ENCODE measurements at regions not wholly inside any gene's neighbourhood (a gene's known extent, or its start where the extent isn't known, plus 50 kb on each side); places are given as distances from the start of the nearest gene placed in this dataset.
"Not testable (repeated sequence)": the region's sequence is repeated elsewhere in the genome, so short reads cannot be mapped to it uniquely, and the experiment has no call there.

GRCh38 chr9:41839786-41840185, 289.4 kb downstream of the CNTNAP3B start:
- H3K4me1 ChIP-seq (ENCODE audit: control insufficient read depth, insufficient read depth, low read length); H3K9me3 ChIP-seq (ENCODE audit: control insufficient read depth, insufficient read depth, low read depth, low read length); H3K36me3 ChIP-seq (ENCODE audit: control insufficient read depth, insufficient read depth, low read length); H3K27me3 ChIP-seq (ENCODE audit: control insufficient read depth, insufficient read depth, low read length); H3K9ac ChIP-seq (ENCODE audit: low read length); H3K27ac ChIP-seq (ENCODE audit: low read depth, low read length); H3K4me3 ChIP-seq (ENCODE audit: low read depth, low read length): not testable (repeated sequence)

GRCh38 chr9:41838953-41839352, 290.3 kb downstream of the CNTNAP3B start:
- not testable (repeated sequence) for H3K27me3 ChIP-seq (ENCODE audit: control insufficient read depth, insufficient read depth, low read length); H3K27ac ChIP-seq (ENCODE audit: low read depth, low read length); H3K9me3 ChIP-seq (ENCODE audit: control insufficient read depth, insufficient read depth, low read depth, low read length); H3K4me3 ChIP-seq (ENCODE audit: low read depth, low read length); H3K4me1 ChIP-seq (ENCODE audit: control insufficient read depth, insufficient read depth, low read length); H3K36me3 ChIP-seq (ENCODE audit: control insufficient read depth, insufficient read depth, low read length); H3K9ac ChIP-seq (ENCODE audit: low read length)

GRCh38 chr9:41838562-41838851, 290.7 kb downstream of the CNTNAP3B start:
- not testable (repeated sequence) for H3K4me1 ChIP-seq (ENCODE audit: control insufficient read depth, insufficient read depth, low read length); H3K27me3 ChIP-seq (ENCODE audit: control insufficient read depth, insufficient read depth, low read length); H3K9ac ChIP-seq (ENCODE audit: low read length); H3K9me3 ChIP-seq (ENCODE audit: control insufficient read depth, insufficient read depth, low read depth, low read length); H3K27ac ChIP-seq (ENCODE audit: low read depth, low read length); H3K36me3 ChIP-seq (ENCODE audit: control insufficient read depth, insufficient read depth, low read length); H3K4me3 ChIP-seq (ENCODE audit: low read depth, low read length)

GRCh38 chr9:41837684-41838561, 291.3 kb downstream of the CNTNAP3B start:
- H3K27me3 ChIP-seq (ENCODE audit: control insufficient read depth, insufficient read depth, low read length); H3K4me3 ChIP-seq (ENCODE audit: low read depth, low read length); H3K27ac ChIP-seq (ENCODE audit: low read depth, low read length); H3K36me3 ChIP-seq (ENCODE audit: control insufficient read depth, insufficient read depth, low read length); H3K4me1 ChIP-seq (ENCODE audit: control insufficient read depth, insufficient read depth, low read length); H3K9ac ChIP-seq (ENCODE audit: low read length); H3K9me3 ChIP-seq (ENCODE audit: control insufficient read depth, insufficient read depth, low read depth, low read length): not testable (repeated sequence)

- not testable (repeated sequence) for H3K4me3 ChIP-seq (ENCODE audit: low read depth, low read length); H3K9me3 ChIP-seq (ENCODE audit: control insufficient read depth, insufficient read depth, low read depth, low read length); H3K36me3 ChIP-seq (ENCODE audit: control insufficient read depth, insufficient read depth, low read length); H3K4me1 ChIP-seq (ENCODE audit: control insufficient read depth, insufficient read depth, low read length); H3K27ac ChIP-seq (ENCODE audit: low read depth, low read length); H3K27me3 ChIP-seq (ENCODE audit: control insufficient read depth, insufficient read depth, low read length); H3K9ac ChIP-seq (ENCODE audit: low read length)
These were observed 296.1 kb downstream of the CNTNAP3B start for GRCh38 chr9:41833108-41833507.

- H3K9me3 ChIP-seq (ENCODE audit: control insufficient read depth, insufficient read depth, low read depth, low read length); H3K4me1 ChIP-seq (ENCODE audit: control insufficient read depth, insufficient read depth, low read length); H3K36me3 ChIP-seq (ENCODE audit: control insufficient read depth, insufficient read depth, low read length); H3K4me3 ChIP-seq (ENCODE audit: low read depth, low read length); H3K27me3 ChIP-seq (ENCODE audit: control insufficient read depth, insufficient read depth, low read length); H3K27ac ChIP-seq (ENCODE audit: low read depth, low read length); H3K9ac ChIP-seq (ENCODE audit: low read length): not testable (repeated sequence)
These were observed 304.5 kb downstream of the CNTNAP3B start for GRCh38 chr9:41824723-41825122.

GRCh38 chr9:41802706-41803105, 326.5 kb downstream of the CNTNAP3B start:
- H3K9ac ChIP-seq (ENCODE audit: low read length); H3K4me3 ChIP-seq (ENCODE audit: low read depth, low read length); H3K27ac ChIP-seq (ENCODE audit: low read depth, low read length); H3K4me1 ChIP-seq (ENCODE audit: control insufficient read depth, insufficient read depth, low read length); H3K27me3 ChIP-seq (ENCODE audit: control insufficient read depth, insufficient read depth, low read length); H3K9me3 ChIP-seq (ENCODE audit: control insufficient read depth, insufficient read depth, low read depth, low read length); H3K36me3 ChIP-seq (ENCODE audit: control insufficient read depth, insufficient read depth, low read length): not testable (repeated sequence)

GRCh38 chr9:41798684-41799083, 330.5 kb downstream of the CNTNAP3B start:
- not testable (repeated sequence) for H3K36me3 ChIP-seq (ENCODE audit: control insufficient read depth, insufficient read depth, low read length); H3K9ac ChIP-seq (ENCODE audit: low read length); H3K9me3 ChIP-seq (ENCODE audit: control insufficient read depth, insufficient read depth, low read depth, low read length); H3K4me1 ChIP-seq (ENCODE audit: control insufficient read depth, insufficient read depth, low read length); H3K27ac ChIP-seq (ENCODE audit: low read depth, low read length); H3K27me3 ChIP-seq (ENCODE audit: control insufficient read depth, insufficient read depth, low read length); H3K4me3 ChIP-seq (ENCODE audit: low read depth, low read length)

GRCh38 chr9:41790719-41791363, 338.4 kb downstream of the CNTNAP3B start:
- not testable (repeated sequence) for H3K9ac ChIP-seq (ENCODE audit: low read length); H3K4me3 ChIP-seq (ENCODE audit: low read depth, low read length); H3K4me1 ChIP-seq (ENCODE audit: control insufficient read depth, insufficient read depth, low read length); H3K27ac ChIP-seq (ENCODE audit: low read depth, low read length); H3K36me3 ChIP-seq (ENCODE audit: control insufficient read depth, insufficient read depth, low read length); H3K27me3 ChIP-seq (ENCODE audit: control insufficient read depth, insufficient read depth, low read length); H3K9me3 ChIP-seq (ENCODE audit: control insufficient read depth, insufficient read depth, low read depth, low read length)

GRCh38 chr9:41790007-41790406, 339.2 kb downstream of the CNTNAP3B start:
- H3K36me3 ChIP-seq (ENCODE audit: control insufficient read depth, insufficient read depth, low read length); H3K4me3 ChIP-seq (ENCODE audit: low read depth, low read length); H3K9ac ChIP-seq (ENCODE audit: low read length); H3K4me1 ChIP-seq (ENCODE audit: control insufficient read depth, insufficient read depth, low read length); H3K27me3 ChIP-seq (ENCODE audit: control insufficient read depth, insufficient read depth, low read length); H3K27ac ChIP-seq (ENCODE audit: low read depth, low read length); H3K9me3 ChIP-seq (ENCODE audit: control insufficient read depth, insufficient read depth, low read depth, low read length): not testable (repeated sequence)

- H3K9ac ChIP-seq (ENCODE audit: low read length); H3K9me3 ChIP-seq (ENCODE audit: control insufficient read depth, insufficient read depth, low read depth, low read length); H3K36me3 ChIP-seq (ENCODE audit: control insufficient read depth, insufficient read depth, low read length); H3K4me3 ChIP-seq (ENCODE audit: low read depth, low read length); H3K27ac ChIP-seq (ENCODE audit: low read depth, low read length); H3K4me1 ChIP-seq (ENCODE audit: control insufficient read depth, insufficient read depth, low read length); H3K27me3 ChIP-seq (ENCODE audit: control insufficient read depth, insufficient read depth, low read length): not testable (repeated sequence)
These were observed 339.8 kb downstream of the CNTNAP3B start for GRCh38 chr9:41789387-41789786.

Measured in HUES6 (cell line).